Bronchial epithelial cell (primary cell): ENCODE measurements at regions not wholly inside any gene's neighbourhood (a gene's known extent, or its start where the extent isn't known, plus 50 kb on each side); places are given as distances from the start of the nearest gene placed in this dataset.

ENCODE experiments used
- DNase-seq: peaks from one replicate; pipeline ENCODE4 v3.0.0-alpha.2; 2010; ENCODE audit warnings: low read depth
- FAIRE-seq: peaks from 2 replicates; lab custom pipeline; 2011; peaks lifted over from hg19 to GRCh38; lab: Jason Lieb, UNC
- H3K27me3 ChIP-seq: 2 replicates; pipeline ENCODE4 v1.5.1; 2011; ENCODE audit warnings: low read length; ENCODE audit not compliant: control insufficient read depth, insufficient read depth
- H3K36me3 ChIP-seq: 2 replicates; pipeline ENCODE4 v1.5.1; 2011; ENCODE audit warnings: low read length; ENCODE audit not compliant: control insufficient read depth, insufficient read depth
- H3K4me3 ChIP-seq: 2 replicates; pipeline ENCODE4 v1.5.1; 2011; ENCODE audit warnings: mild to moderate bottlenecking, low read depth, low read length, control low read depth
- CTCF ChIP-seq: IDR thresholded peaks from 2 replicates; pipeline ENCODE4 v1.5.1; 2011; ENCODE audit warnings: mild to moderate bottlenecking, moderate library complexity, low read length, control low read depth, inconsistent platforms; ENCODE audit not compliant: insufficient read depth, severe bottlenecking

GRCh38 chr6:43869792-43870659 lies 100.0 kb downstream of the VEGFA start:
- FAIRE-seq (no peak), DNase-seq (no peak)
- TF ChIP-seq CTCF = no peak
- H3K27me3 ChIP-seq = peaks cover 8% of the 10 kb centered on the region
- no peaks in the 10 kb centered on the region for H3K36me3 ChIP-seq
- no peak overlapping the region for H3K4me3 ChIP-seq

GRCh38 chr6:43869079-43869710 lies 99.2 kb downstream of the VEGFA start:
- Histone ChIP-seq H3K4me3 (no peak overlapping the region), H3K36me3 (no peaks in the 10 kb centered on the region), H3K27me3 (peaks cover 11% of the 10 kb centered on the region)
- FAIRE-seq = no peak
- no peak for DNase-seq
- no peak for TF ChIP-seq CTCF

- no peak for FAIRE-seq
- no peak for TF ChIP-seq CTCF
Measured at GRCh38 chr6:43868467-43868866, 98.5 kb downstream of the VEGFA start.

GRCh38 chr6:43867996-43868395 lies 98.0 kb downstream of the VEGFA start:
- Histone ChIP-seq H3K36me3 (no peaks in the 10 kb centered on the region), H3K4me3 (no peak overlapping the region), H3K27me3 (peaks cover 6% of the 10 kb centered on the region)
- DNase-seq = no peak
- TF ChIP-seq CTCF = no peak
- FAIRE-seq = no peak

More at GRCh38 chr6:43868467-43868866, 98.5 kb downstream of the VEGFA start:
- DNase-seq = no peak
- Histone ChIP-seq H3K4me3 (no peak overlapping the region), H3K27me3 (peaks cover 8% of the 10 kb centered on the region), H3K36me3 (no peaks in the 10 kb centered on the region)

- H3K27me3 ChIP-seq = peaks cover 5% of the 10 kb centered on the region
- no peak overlapping the region for H3K4me3 ChIP-seq
- FAIRE-seq (no peak), DNase-seq (no peak)
- no peak for TF ChIP-seq CTCF
- no peaks in the 10 kb centered on the region for H3K36me3 ChIP-seq
Measured at GRCh38 chr6:43867246-43867645, 97.2 kb downstream of the VEGFA start.
